Stomach (tissue), 4 donors: ENCODE measurements at regions not wholly inside any gene's neighbourhood (a gene's known extent, or its start where the extent isn't known, plus 50 kb on each side); places are given as distances from the start of the nearest gene placed in this dataset.

Source experiments
- EP300 ChIP-seq: sonication (generic); formaldehyde crosslinking; IDR thresholded peaks from one replicate; pipeline ENCODE4 v1.6.1; 2017; ENCODE audit warnings: antibody characterized with exemption
- POLR2AphosphoS5 ChIP-seq, 3 donors: sonication (generic); formaldehyde crosslinking; IDR thresholded peaks; one replicate each; pipeline ENCODE4 v1.6.1; 2016; ENCODE audit warnings: antibody characterized with exemption in 3 of 3
- TF ChIP-seq, protein P1 (sequence below), 7 experiments: fragments of 450-650 bp in 4 of 7; fragments of 200-600 bp in 3 of 7; sonication (generic) in 3 of 7; IDR thresholded peaks; one replicate each; pipeline ENCODE4 v1.5.1; 2016 to 2019; ENCODE audit warnings: antibody characterized with exemption in 7 of 7, control low read depth in 2 of 7, mild to moderate bottlenecking in 1 of 7

DNA sequence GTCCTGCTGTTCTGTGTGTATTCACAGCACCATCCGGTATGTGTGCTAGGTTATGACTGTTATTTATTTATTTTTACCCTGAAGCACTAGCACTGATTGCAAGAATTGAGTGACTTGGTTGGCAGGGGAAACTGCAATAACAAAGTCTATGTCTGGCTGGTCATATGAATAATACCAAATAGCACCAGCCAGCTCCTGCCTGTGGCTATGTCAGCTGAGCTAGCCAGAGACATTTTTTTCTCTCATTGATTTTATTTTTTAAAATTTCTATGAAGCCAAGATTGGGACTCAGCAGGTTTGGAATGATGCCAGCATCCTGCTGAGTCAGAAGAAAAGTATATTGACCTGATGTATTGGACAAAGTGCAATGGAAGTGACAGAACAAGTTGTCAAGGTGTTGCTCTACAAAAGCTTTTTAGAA, 188.5 kb upstream of the CDH2 start:
- TF ChIP-seq, protein P1, sequence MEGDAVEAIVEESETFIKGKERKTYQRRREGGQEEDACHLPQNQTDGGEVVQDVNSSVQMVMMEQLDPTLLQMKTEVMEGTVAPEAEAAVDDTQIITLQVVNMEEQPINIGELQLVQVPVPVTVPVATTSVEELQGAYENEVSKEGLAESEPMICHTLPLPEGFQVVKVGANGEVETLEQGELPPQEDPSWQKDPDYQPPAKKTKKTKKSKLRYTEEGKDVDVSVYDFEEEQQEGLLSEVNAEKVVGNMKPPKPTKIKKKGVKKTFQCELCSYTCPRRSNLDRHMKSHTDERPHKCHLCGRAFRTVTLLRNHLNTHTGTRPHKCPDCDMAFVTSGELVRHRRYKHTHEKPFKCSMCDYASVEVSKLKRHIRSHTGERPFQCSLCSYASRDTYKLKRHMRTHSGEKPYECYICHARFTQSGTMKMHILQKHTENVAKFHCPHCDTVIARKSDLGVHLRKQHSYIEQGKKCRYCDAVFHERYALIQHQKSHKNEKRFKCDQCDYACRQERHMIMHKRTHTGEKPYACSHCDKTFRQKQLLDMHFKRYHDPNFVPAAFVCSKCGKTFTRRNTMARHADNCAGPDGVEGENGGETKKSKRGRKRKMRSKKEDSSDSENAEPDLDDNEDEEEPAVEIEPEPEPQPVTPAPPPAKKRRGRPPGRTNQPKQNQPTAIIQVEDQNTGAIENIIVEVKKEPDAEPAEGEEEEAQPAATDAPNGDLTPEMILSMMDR (IDR thresholded peaks at IDR 0.05): no peak
- no peak for TF ChIP-seq POLR2AphosphoS5 (IDR thresholded peaks at IDR 0.05)
- TF ChIP-seq EP300: no peak
